OCI-LY3 (cell line): ENCODE measurements at regions not wholly inside any gene's neighbourhood (a gene's known extent, or its start where the extent isn't known, plus 50 kb on each side); places are given as distances from the start of the nearest gene placed in this dataset.

Experiments
- H2AFZ ChIP-seq: fragments of 200-600, 300-600 bp; shearing (Covaris generic); 2 replicates; pipeline ENCODE4 v1.6.0; 2014; ENCODE audit warnings: antibody characterized with exemption, low read depth, low read length
- H3K27ac ChIP-seq: fragments of 200-600, 300-600 bp; sonication (generic); 2 replicates; pipeline ENCODE4 v1.5.1; 2014; ENCODE audit warnings: mild to moderate bottlenecking, low read length, moderate library complexity, mixed read lengths
- H3K27me3 ChIP-seq: fragments of 200-600, 300-600 bp; sonication (generic); 2 replicates; pipeline ENCODE4 v1.6.1; 2014; ENCODE audit warnings: low read depth, low read length, mixed read lengths
- H3K36me3 ChIP-seq: fragments of 200-600, 300-600 bp; sonication (generic); replicated peaks from 2 replicates; pipeline ENCODE3; 2014; ENCODE audit warnings: low read depth, low read length, mixed read lengths
- H3K4me1 ChIP-seq: fragments of 300-600, 200-600 bp; sonication (generic); 2 replicates; pipeline ENCODE4 v1.6.1; 2014; ENCODE audit warnings: low read length, mixed read lengths
- H3K4me2 ChIP-seq: fragments of 200-600, 300-600 bp; sonication (generic); 2 replicates; pipeline ENCODE4 v1.6.1; 2014; ENCODE audit warnings: low read length, mixed read lengths
- H3K4me3 ChIP-seq: fragments of 300-600, 200-600 bp; sonication (generic); 2 replicates; pipeline ENCODE4 v1.5.1; 2014; ENCODE audit warnings: antibody characterized with exemption, mild to moderate bottlenecking, low read length, moderate library complexity
- H3K79me2 ChIP-seq: fragments of 300-600, 200-600 bp; shearing (Covaris generic); 2 replicates; pipeline ENCODE4 v1.6.1; 2014; ENCODE audit warnings: mild to moderate bottlenecking, low read length, mixed read lengths
- H3K9ac ChIP-seq: fragments of 300-600, 200-600 bp; shearing (Covaris generic); 2 replicates; pipeline ENCODE4 v1.6.0; 2014; ENCODE audit warnings: mild to moderate bottlenecking, low read length, moderate library complexity
- H3K9me3 ChIP-seq: fragments of 200-600, 300-600 bp; shearing (Covaris generic); 2 replicates; pipeline ENCODE4 v1.6.1; 2014; ENCODE audit warnings: low read length, mixed read lengths; ENCODE audit not compliant: insufficient read depth
- H4K20me1 ChIP-seq: fragments of 200-600, 300-600 bp; sonication (generic); 2 replicates; pipeline ENCODE4 v1.6.1; 2016; ENCODE audit warnings: low read length, mixed read lengths; ENCODE audit not compliant: insufficient read depth
- CTCF ChIP-seq: fragments of 200-600, 300-600 bp; sonication (generic); IDR thresholded peaks from 2 replicates; pipeline ENCODE4 v1.5.1; 2014; ENCODE audit warnings: antibody characterized with exemption, low read length, low read depth
- EZH2phosphoT487 ChIP-seq: fragments of 200-600 bp; shearing (Covaris generic); IDR thresholded peaks from 2 replicates; pipeline ENCODE4 v1.6.1; 2018; ENCODE audit warnings: antibody characterized with exemption, mixed run types, low read depth

- Histone ChIP-seq H3K4me2 (no peak overlapping the region), H3K27me3 (no peaks in the 10 kb centered on the region), H3K79me2 (no peaks in the 10 kb centered on the region), H4K20me1 (no peaks in the 10 kb centered on the region), H2AFZ (no peak overlapping the region), H3K4me3 (no peak overlapping the region), H3K9me3 (no peaks in the 10 kb centered on the region), H3K4me1 (peaks cover 10% of the 10 kb centered on the region), H3K9ac (no peak overlapping the region), H3K27ac (no peak overlapping the region), H3K36me3 (no peaks in the 10 kb centered on the region)
- TF ChIP-seq EZH2phosphoT487 (no peak), CTCF (no peak)
These were observed 571.5 kb upstream of the AMOT start for GRCh38 chrX:113412106-113412505.

GRCh38 chrX:113408843-113409242 is 568.2 kb upstream of the AMOT start:
- Histone ChIP-seq H3K36me3 (no peaks in the 10 kb centered on the region), H3K9me3 (no peaks in the 10 kb centered on the region), H3K27ac (no peak overlapping the region), H3K27me3 (no peaks in the 10 kb centered on the region), H3K79me2 (no peaks in the 10 kb centered on the region), H3K4me3 (no peak overlapping the region), H2AFZ (no peak overlapping the region), H3K4me2 (no peak overlapping the region), H3K9ac (no peak overlapping the region), H4K20me1 (no peaks in the 10 kb centered on the region), H3K4me1 (no peaks in the 10 kb centered on the region)
- TF ChIP-seq EZH2phosphoT487, result no peak
- TF ChIP-seq CTCF, result no peak

- no peak overlapping the region for H3K9ac ChIP-seq
- no peak for TF ChIP-seq EZH2phosphoT487
- no peak for TF ChIP-seq CTCF
- H3K4me1 ChIP-seq, result no peaks in the 10 kb centered on the region
- H3K27ac ChIP-seq, result no peak overlapping the region
- no peak overlapping the region for H2AFZ ChIP-seq
- no peaks in the 10 kb centered on the region for H3K9me3 ChIP-seq
- no peaks in the 10 kb centered on the region for H4K20me1 ChIP-seq
- H3K4me3 ChIP-seq, result no peak overlapping the region
- H3K4me2 ChIP-seq, result no peak overlapping the region
- H3K27me3 ChIP-seq, result no peaks in the 10 kb centered on the region
- no peaks in the 10 kb centered on the region for H3K36me3 ChIP-seq
- H3K79me2 ChIP-seq, result no peaks in the 10 kb centered on the region
These were observed 559.6 kb upstream of the AMOT start for GRCh38 chrX:113400193-113400704.

- Histone ChIP-seq H3K36me3 (no peaks in the 10 kb centered on the region), H3K4me3 (no peak overlapping the region), H3K4me2 (no peak overlapping the region), H3K27ac (no peak overlapping the region), H3K9me3 (no peaks in the 10 kb centered on the region), H2AFZ (no peak overlapping the region), H4K20me1 (no peaks in the 10 kb centered on the region), H3K79me2 (no peaks in the 10 kb centered on the region), H3K4me1 (no peaks in the 10 kb centered on the region), H3K9ac (no peak overlapping the region), H3K27me3 (no peaks in the 10 kb centered on the region)
- TF ChIP-seq EZH2phosphoT487 (no peak), CTCF (no peak)
These were observed 559.0 kb upstream of the AMOT start for GRCh38 chrX:113399506-113400192.
